Activated CD8-positive, alpha-beta T cell treated with anti-CD3 and anti-CD28 coated beads, Interleukin-2, amount 10 ng/mL, durations not matched to agents 7 days and 5 days (primary cell): ENCODE measurements at regions not wholly inside any gene's neighbourhood (a gene's known extent, or its start where the extent isn't known, plus 50 kb on each side); places are given as distances from the start of the nearest gene placed in this dataset.

Experiments used
- ATAC-seq: fragments of 150-1000 bp; cut with Tn5 transposase; one replicate; pipeline ENCODE4 v1.10.0; 2021; ENCODE audit warnings: moderate library complexity
- CTCF ChIA-PET: fragments of 350-600 bp; sonication (Branson Sonifier 250); formaldehyde crosslinking; loops from one replicate; lab custom pipeline; 2021; ENCODE audit warnings: antibody characterized with exemption; lab: Charles Lee
- POLR2A ChIA-PET: fragments of 350-600 bp; sonication (Branson Sonifier 250); formaldehyde crosslinking; loops from one replicate; lab custom pipeline; 2021; ENCODE audit warnings: antibody characterized with exemption; lab: Charles Lee
- DNase-seq: peaks from one replicate; pipeline ENCODE4 v3.0.0-alpha.2; 2020
- H3K27ac Mint-ChIP-seq: one replicate; pipeline ENCODE4 v1.8.0; 2021; ENCODE audit warnings: mild to moderate bottlenecking, mixed read lengths
- H3K27me3 Mint-ChIP-seq: one replicate; pipeline ENCODE4 v1.8.0; 2021; ENCODE audit warnings: low read depth, mixed read lengths
- H3K36me3 Mint-ChIP-seq: one replicate; pipeline ENCODE4 v1.8.0; 2021; ENCODE audit warnings: low read depth, mixed read lengths
- H3K4me1 Mint-ChIP-seq: one replicate; pipeline ENCODE4 v1.8.0; 2021; ENCODE audit warnings: low read depth, mixed read lengths
- H3K4me3 Mint-ChIP-seq: one replicate; pipeline ENCODE4 v1.8.0; 2021; ENCODE audit warnings: mild to moderate bottlenecking, mixed read lengths
- H3K9me3 Mint-ChIP-seq: one replicate; pipeline ENCODE4 v1.8.0; 2022; ENCODE audit warnings: mixed read lengths; ENCODE audit not compliant: insufficient read depth

GRCh38 chr11:10400856-10401255, 54.2 kb upstream of the AMPD3 start:
- H3K36me3 Mint-ChIP-seq, result no peaks in the 10 kb centered on the region
- H3K4me3 Mint-ChIP-seq, result no peak overlapping the region
- no peaks in the 10 kb centered on the region for H3K9me3 Mint-ChIP-seq
- ChIA-PET POLR2A (no interaction called here), CTCF (interaction anchor here (0.8 to 2.4 kb wide), 3 partner anchors 10 to 253 kb away, joined by 3 to 7 read pairs (median 4); no protein-coding TSS in a partner anchor)
- no peak overlapping the region for H3K27ac Mint-ChIP-seq
- no peak for DNase-seq
- peaks cover 14% of the 10 kb centered on the region for H3K4me1 Mint-ChIP-seq
- no peak for ATAC-seq
- H3K27me3 Mint-ChIP-seq, result peaks cover 9% of the 10 kb centered on the region

- H3K27me3 Mint-ChIP-seq, result peaks cover 8% of the 10 kb centered on the region
- H3K36me3 Mint-ChIP-seq, result no peaks in the 10 kb centered on the region
- no peaks in the 10 kb centered on the region for H3K9me3 Mint-ChIP-seq
- ChIA-PET POLR2A (no interaction called here), CTCF (interaction anchor here (0.8 to 3.0 kb wide), 5 partner anchors 10 to 253 kb away, joined by 3 to 22 read pairs (median 7); no protein-coding TSS in a partner anchor)
- ATAC-seq (no peak), DNase-seq (no peak)
- H3K4me3 Mint-ChIP-seq, result no peak overlapping the region
- H3K4me1 Mint-ChIP-seq, result peaks cover 15% of the 10 kb centered on the region
- no peak overlapping the region for H3K27ac Mint-ChIP-seq
Observed at GRCh38 chr11:10401256-10401655, 53.8 kb upstream of the AMPD3 start.

- ChIA-PET POLR2A (no interaction called here), CTCF (interaction anchor here (0.8 to 3.0 kb wide), 6 partner anchors 9 to 252 kb away, joined by 3 to 22 read pairs (median 7); partner anchors contain the start of gene RNF141)
- Mint-ChIP-seq H3K9me3 (no peaks in the 10 kb centered on the region), H3K27ac (peak overlapping the region; percentile 9), H3K4me3 (no peak overlapping the region), H3K4me1 (peaks cover 16% of the 10 kb centered on the region), H3K27me3 (peaks cover 8% of the 10 kb centered on the region), H3K36me3 (no peaks in the 10 kb centered on the region)
- no peak for DNase-seq
- no peak for ATAC-seq
Observed at GRCh38 chr11:10401696-10402392, 53.2 kb upstream of the AMPD3 start.
